Stimulated activated CD4-positive, alpha-beta T cell treated with anti-CD3 and anti-CD28 coated beads, Interleukin-12 subunit alpha, Interleukin-12 subunit beta, amount 100 ng/mL, for 48 hours (primary cell): ENCODE measurements at regions not wholly inside any gene's neighbourhood (a gene's known extent, or its start where the extent isn't known, plus 50 kb on each side); places are given as distances from the start of the nearest gene placed in this dataset.

ENCODE experiments used
- DNase-seq, 3 donors: peaks; one replicate each; pipeline ENCODE4 v3.0.0-alpha.2; 2020; ENCODE audit warnings: low read depth in 2 of 3, low spot score in 1 of 3

- no peak for DNase-seq
Observed at GRCh38 chr17:72360386-72360940, 239.6 kb downstream of the SOX9 start.

GRCh38 chr17:72361892-72362291, 241.1 kb downstream of the SOX9 start:
- no peak for DNase-seq

- no peak for DNase-seq
Observed at GRCh38 chr17:72362376-72363088, 241.7 kb downstream of the SOX9 start.

- no peak for DNase-seq
Observed at GRCh38 chr17:72363089-72363610, 242.3 kb downstream of the SOX9 start.

GRCh38 chr17:72365857-72366414, 245.1 kb downstream of the SOX9 start:
- DNase-seq, result no peak

- DNase-seq, result no peak
Observed at GRCh38 chr17:72366626-72367025, 245.8 kb downstream of the SOX9 start.

GRCh38 chr17:72368191-72368590, 247.4 kb downstream of the SOX9 start:
- DNase-seq, result no peak

GRCh38 chr17:72369366-72369765, 248.5 kb downstream of the SOX9 start:
- no peak for DNase-seq

GRCh38 chr17:72370819-72371218, 250.0 kb downstream of the SOX9 start:
- DNase-seq, result no peak

- no peak for DNase-seq
Observed at GRCh38 chr17:72372185-72372584, 251.4 kb downstream of the SOX9 start.

GRCh38 chr17:72373910-72374741, 253.3 kb downstream of the SOX9 start:
- no peak for DNase-seq

GRCh38 chr17:72376526-72377345, 255.9 kb downstream of the SOX9 start:
- no peak for DNase-seq

GRCh38 chr17:72378414-72379390, 257.9 kb downstream of the SOX9 start:
- no peak for DNase-seq

- no peak for DNase-seq
Observed at GRCh38 chr17:72379516-72379915, 258.7 kb downstream of the SOX9 start.

GRCh38 chr17:72380120-72380519, 259.3 kb downstream of the SOX9 start:
- no peak for DNase-seq

GRCh38 chr17:72380737-72381136, 259.9 kb downstream of the SOX9 start:
- DNase-seq, result no peak

GRCh38 chr17:72381597-72382397, 261.0 kb downstream of the SOX9 start:
- DNase-seq, result no peak

GRCh38 chr17:72382971-72383722, 262.3 kb downstream of the SOX9 start:
- no peak for DNase-seq
